PC-9 (cell line): ENCODE measurements at regions not wholly inside any gene's neighbourhood (a gene's known extent, or its start where the extent isn't known, plus 50 kb on each side); places are given as distances from the start of the nearest gene placed in this dataset.

Experiments
- CTCF ChIP-seq: fragments of 200-600 bp; sonication (generic); conservative IDR thresholded peaks from 2 replicates; pipeline ENCODE4 v1.6.1; 2017; ENCODE audit warnings: mixed run types, antibody characterized with exemption, mild to moderate bottlenecking, moderate library complexity
- EZH2 ChIP-seq: fragments of 200-600 bp; sonication (generic); IDR thresholded peaks from 2 replicates; pipeline ENCODE4 v1.8.0; 2017; ENCODE audit warnings: antibody characterized with exemption, low read depth

GRCh38 chr16:26809461-26809860 lies 257.3 kb upstream of the C16orf82 start:
- TF ChIP-seq CTCF: no peak
- no peak for TF ChIP-seq EZH2
